MM.1S (cell line): ENCODE measurements at regions not wholly inside any gene's neighbourhood (a gene's known extent, or its start where the extent isn't known, plus 50 kb on each side); places are given as distances from the start of the nearest gene placed in this dataset.

ENCODE experiments used
- DNase-seq: peaks from one replicate; pipeline ENCODE4 v3.0.0-alpha.2; 2015
- H2AFZ ChIP-seq: fragments of 300-600 bp; sonication (generic); 2 replicates; pipeline ENCODE4 v1.6.0; 2016; ENCODE audit warnings: antibody characterized with exemption, low read length
- H3F3A ChIP-seq: fragments of 300-600 bp; sonication (generic); 2 replicates; pipeline ENCODE4 v1.6.1; 2016; ENCODE audit warnings: mild to moderate bottlenecking, antibody characterized with exemption, low read length, moderate library complexity, mixed read lengths; ENCODE audit not compliant: insufficient read depth
- H3K27ac ChIP-seq: fragments of 300-600 bp; sonication (generic); 2 replicates; pipeline ENCODE4 v1.5.1; 2016; ENCODE audit warnings: mild to moderate bottlenecking, low read length
- H3K27me3 ChIP-seq: fragments of 300-600 bp; sonication (generic); replicated peaks from 2 replicates; pipeline ENCODE4 v1.6.0; 2016; ENCODE audit warnings: low read length; ENCODE audit not compliant: insufficient read depth
- H3K36me3 ChIP-seq: fragments of 300-600 bp; sonication (generic); replicated peaks from 2 replicates; pipeline ENCODE4 v1.6.1; 2016; ENCODE audit warnings: mild to moderate bottlenecking, low read length, mixed read lengths; ENCODE audit not compliant: insufficient read depth
- H3K4me1 ChIP-seq: fragments of 300-600 bp; sonication (generic); 2 replicates; pipeline ENCODE4 v1.6.1; 2016; ENCODE audit warnings: low read length, mixed read lengths
- H3K4me2 ChIP-seq: fragments of 300-600 bp; sonication (generic); 2 replicates; pipeline ENCODE4 v1.6.0; 2016; ENCODE audit warnings: low read depth, low read length
- H3K4me3 ChIP-seq: fragments of 300-600 bp; sonication (generic); 2 replicates; pipeline ENCODE4 v1.5.1; 2016; ENCODE audit warnings: low read length, mixed read lengths
- H3K79me2 ChIP-seq: fragments of 300-600 bp; sonication (generic); 2 replicates; pipeline ENCODE4 v1.6.1; 2016; ENCODE audit warnings: mixed run types, low read length, mixed read lengths
- H3K9ac ChIP-seq: fragments of 300-600 bp; sonication (generic); 2 replicates; pipeline ENCODE4 v1.6.1; 2016; ENCODE audit warnings: low read length, mixed read lengths
- H3K9me2 ChIP-seq: fragments of 300-600 bp; sonication (generic); replicated peaks from 2 replicates; pipeline ENCODE4 v1.6.1; 2016; ENCODE audit warnings: mild to moderate bottlenecking, low read length, mixed read lengths; ENCODE audit not compliant: insufficient read depth
- H3K9me3 ChIP-seq: fragments of 300-600 bp; sonication (generic); replicated peaks from 2 replicates; pipeline ENCODE4 v1.6.1; 2016; ENCODE audit warnings: mild to moderate bottlenecking, low read length, mixed read lengths; ENCODE audit not compliant: insufficient read depth
- H4K20me1 ChIP-seq: fragments of 300-600 bp; sonication (generic); 2 replicates; pipeline ENCODE4 v1.6.1; 2016; ENCODE audit warnings: mild to moderate bottlenecking, low read length, moderate library complexity, mixed read lengths; ENCODE audit not compliant: insufficient read depth
- EZH2 ChIP-seq: fragments of 300-600 bp; sonication (generic); optimal IDR thresholded peaks from 2 replicates; pipeline ENCODE3; 2017; ENCODE audit warnings: low read depth, mild to moderate bottlenecking, antibody characterized with exemption, low read length, mixed read lengths
- EZH2phosphoT487 ChIP-seq: fragments of 300-600 bp; sonication (generic); IDR thresholded peaks from 2 replicates; pipeline ENCODE4 v1.6.1; 2018; ENCODE audit warnings: antibody characterized with exemption, low read length
- TF ChIP-seq, protein P1 (sequence below): fragments of 300-600 bp; sonication (generic); IDR thresholded peaks from 2 replicates; pipeline ENCODE4 v1.5.1; 2016; ENCODE audit warnings: antibody characterized with exemption, low read length, mixed read lengths

DNA sequence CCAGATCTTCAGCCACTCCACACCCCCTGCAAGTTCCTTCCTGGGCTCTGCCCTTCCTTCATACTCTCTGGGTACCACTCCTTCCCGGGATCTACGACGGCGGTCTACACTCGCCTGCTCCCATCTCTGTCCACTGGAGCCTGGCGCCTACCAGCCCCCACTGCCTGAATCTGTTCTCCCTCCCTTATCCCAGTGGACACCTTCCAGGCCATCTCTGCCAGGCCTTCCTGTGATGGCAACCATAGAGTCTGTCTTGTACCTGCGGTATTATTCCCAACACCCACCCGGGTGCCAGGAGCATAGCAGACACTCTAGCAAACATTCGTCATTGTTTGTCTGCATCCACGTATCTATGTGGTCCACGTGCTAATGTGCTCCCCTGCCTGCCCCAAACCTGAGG, 140.9 kb downstream of the ZFP36L2 start:
- H3K27ac ChIP-seq: no peak overlapping the region
- no peaks in the 10 kb centered on the region for H3K27me3 ChIP-seq
- TF ChIP-seq EZH2phosphoT487 (no peak), EZH2 (no peak)
- TF ChIP-seq, protein P1, sequence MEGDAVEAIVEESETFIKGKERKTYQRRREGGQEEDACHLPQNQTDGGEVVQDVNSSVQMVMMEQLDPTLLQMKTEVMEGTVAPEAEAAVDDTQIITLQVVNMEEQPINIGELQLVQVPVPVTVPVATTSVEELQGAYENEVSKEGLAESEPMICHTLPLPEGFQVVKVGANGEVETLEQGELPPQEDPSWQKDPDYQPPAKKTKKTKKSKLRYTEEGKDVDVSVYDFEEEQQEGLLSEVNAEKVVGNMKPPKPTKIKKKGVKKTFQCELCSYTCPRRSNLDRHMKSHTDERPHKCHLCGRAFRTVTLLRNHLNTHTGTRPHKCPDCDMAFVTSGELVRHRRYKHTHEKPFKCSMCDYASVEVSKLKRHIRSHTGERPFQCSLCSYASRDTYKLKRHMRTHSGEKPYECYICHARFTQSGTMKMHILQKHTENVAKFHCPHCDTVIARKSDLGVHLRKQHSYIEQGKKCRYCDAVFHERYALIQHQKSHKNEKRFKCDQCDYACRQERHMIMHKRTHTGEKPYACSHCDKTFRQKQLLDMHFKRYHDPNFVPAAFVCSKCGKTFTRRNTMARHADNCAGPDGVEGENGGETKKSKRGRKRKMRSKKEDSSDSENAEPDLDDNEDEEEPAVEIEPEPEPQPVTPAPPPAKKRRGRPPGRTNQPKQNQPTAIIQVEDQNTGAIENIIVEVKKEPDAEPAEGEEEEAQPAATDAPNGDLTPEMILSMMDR: no peak
- no peak overlapping the region for H2AFZ ChIP-seq
- DNase-seq: no peak
- H3K4me2 ChIP-seq: no peak overlapping the region
- H3K36me3 ChIP-seq: no peaks in the 10 kb centered on the region
- no peaks in the 10 kb centered on the region for H3K4me1 ChIP-seq
- H3K4me3 ChIP-seq: no peak overlapping the region
- no peaks in the 10 kb centered on the region for H3K9me3 ChIP-seq
- H4K20me1 ChIP-seq: no peaks in the 10 kb centered on the region
- no peaks in the 10 kb centered on the region for H3K79me2 ChIP-seq
- H3F3A ChIP-seq: no peaks in the 10 kb centered on the region
- H3K9ac ChIP-seq: no peak overlapping the region
- H3K9me2 ChIP-seq: no peaks in the 10 kb centered on the region

DNA sequence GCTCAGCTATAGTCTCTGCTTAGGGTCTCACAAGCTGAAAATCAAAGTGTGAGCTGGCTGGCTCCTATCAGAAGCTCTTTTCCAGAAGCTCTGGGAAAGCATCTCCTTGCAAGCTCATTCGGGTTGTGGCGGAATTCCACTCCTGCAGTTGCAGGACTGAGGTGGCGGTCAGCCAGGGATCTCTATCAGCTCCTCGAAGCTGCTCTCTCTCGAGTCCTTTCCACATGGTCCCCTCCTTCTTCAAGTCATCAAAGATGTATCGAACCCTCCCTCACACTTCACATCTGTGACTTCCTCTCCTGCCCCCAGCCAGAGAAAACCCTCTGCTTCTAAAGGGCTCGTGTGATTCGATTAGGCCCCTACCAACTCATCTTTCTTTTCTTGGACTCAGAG, 141.7 kb downstream of the ZFP36L2 start:
- no peaks in the 10 kb centered on the region for H4K20me1 ChIP-seq
- H3K4me1 ChIP-seq: no peaks in the 10 kb centered on the region
- H3K9ac ChIP-seq: no peak overlapping the region
- no peaks in the 10 kb centered on the region for H3K9me2 ChIP-seq
- H3K4me2 ChIP-seq: no peak overlapping the region
- H3F3A ChIP-seq: no peaks in the 10 kb centered on the region
- DNase-seq: no peak
- no peak overlapping the region for H3K4me3 ChIP-seq
- TF ChIP-seq, protein P1: no peak
- TF ChIP-seq EZH2 (no peak), EZH2phosphoT487 (no peak)
- no peak overlapping the region for H2AFZ ChIP-seq
- H3K36me3 ChIP-seq: no peaks in the 10 kb centered on the region
- H3K79me2 ChIP-seq: no peaks in the 10 kb centered on the region
- H3K27ac ChIP-seq: no peak overlapping the region
- no peaks in the 10 kb centered on the region for H3K27me3 ChIP-seq
- H3K9me3 ChIP-seq: no peaks in the 10 kb centered on the region

DNA sequence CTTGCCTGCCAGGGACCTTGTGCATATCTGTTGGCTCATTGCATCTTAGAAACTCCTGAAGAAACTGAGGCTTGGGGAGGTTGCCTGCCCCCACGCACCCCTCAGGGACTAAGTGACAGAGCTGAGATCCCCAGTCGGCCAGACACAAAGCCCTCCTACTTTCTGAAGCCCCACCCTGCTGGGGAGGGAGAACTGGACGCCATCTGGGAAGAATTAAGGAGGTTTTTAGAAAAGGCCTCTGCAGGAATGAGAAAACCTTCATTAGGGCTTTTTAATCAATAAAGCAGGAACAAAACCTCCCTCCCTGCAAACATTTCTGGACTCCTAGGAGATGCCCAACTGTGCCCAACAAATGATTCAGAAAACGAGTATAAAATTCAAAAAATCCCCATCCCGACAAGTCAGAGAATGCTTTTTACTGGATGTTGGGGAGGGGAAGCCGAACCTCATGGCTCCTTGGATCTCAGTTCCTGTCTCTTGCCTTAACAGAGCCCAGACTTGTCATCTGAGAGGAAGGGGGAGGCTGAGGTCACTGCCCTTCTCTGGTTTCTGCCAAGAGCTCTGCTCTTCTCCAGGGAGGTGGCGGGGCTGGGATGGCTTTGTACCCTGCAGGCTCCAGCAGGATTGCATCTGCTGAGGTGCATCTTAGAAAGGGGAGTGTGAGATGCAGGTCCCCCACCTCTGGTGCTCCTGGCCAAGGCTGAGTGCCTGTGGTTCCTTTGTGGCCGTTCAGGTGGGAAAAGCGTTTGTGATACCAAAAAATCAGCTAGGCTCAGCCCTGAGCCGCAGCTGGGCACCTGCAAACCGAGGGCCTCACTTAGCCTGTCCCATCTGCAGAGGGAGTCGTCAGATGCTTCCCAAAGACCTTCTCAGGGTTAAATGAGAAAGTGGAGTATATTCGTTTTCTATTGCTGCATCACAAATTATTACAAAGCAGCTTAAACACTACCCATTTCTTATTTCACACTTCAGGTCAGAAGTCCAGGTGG, 142.4 kb downstream of the ZFP36L2 start:
- Histone ChIP-seq H2AFZ (no peak overlapping the region), H3K4me2 (no peak overlapping the region), H3K9ac (no peak overlapping the region)

More for the DNA sequence above, 142.4 kb downstream of the ZFP36L2 start:
- DNase-seq: no peak
- no peak overlapping the region for H3K27ac ChIP-seq
- H3F3A ChIP-seq: no peaks in the 10 kb centered on the region
- no peaks in the 10 kb centered on the region for H3K4me1 ChIP-seq
- no peaks in the 10 kb centered on the region for H3K79me2 ChIP-seq
- no peaks in the 10 kb centered on the region for H3K9me3 ChIP-seq
- no peaks in the 10 kb centered on the region for H4K20me1 ChIP-seq
- H3K36me3 ChIP-seq: no peaks in the 10 kb centered on the region
- no peak overlapping the region for H3K4me3 ChIP-seq
- TF ChIP-seq, protein P1: no peak
- TF ChIP-seq EZH2phosphoT487: no peak
- TF ChIP-seq EZH2: no peak
- H3K27me3 ChIP-seq: no peaks in the 10 kb centered on the region
- H3K9me2 ChIP-seq: no peaks in the 10 kb centered on the region
